LNCaP clone FGC (cell line): ENCODE measurements at regions not wholly inside any gene's neighbourhood (a gene's known extent, or its start where the extent isn't known, plus 50 kb on each side); places are given as distances from the start of the nearest gene placed in this dataset.

Experiments
- DNase-seq: peaks from one replicate; pipeline ENCODE4 v3.0.0-alpha.2; 2011; ENCODE audit warnings: low read depth
- H3K4me3 ChIP-seq: 2 replicates; pipeline ENCODE4 v1.5.1; 2011; ENCODE audit warnings: mild to moderate bottlenecking, low read depth, low read length, control low read depth
- TF ChIP-seq, protein P1 (sequence below): IDR thresholded peaks from 2 replicates; pipeline ENCODE4 v1.5.1; 2012; ENCODE audit warnings: mild to moderate bottlenecking; ENCODE audit not compliant: control insufficient read depth, insufficient read depth; ENCODE audit errors: extremely low read depth

DNA sequence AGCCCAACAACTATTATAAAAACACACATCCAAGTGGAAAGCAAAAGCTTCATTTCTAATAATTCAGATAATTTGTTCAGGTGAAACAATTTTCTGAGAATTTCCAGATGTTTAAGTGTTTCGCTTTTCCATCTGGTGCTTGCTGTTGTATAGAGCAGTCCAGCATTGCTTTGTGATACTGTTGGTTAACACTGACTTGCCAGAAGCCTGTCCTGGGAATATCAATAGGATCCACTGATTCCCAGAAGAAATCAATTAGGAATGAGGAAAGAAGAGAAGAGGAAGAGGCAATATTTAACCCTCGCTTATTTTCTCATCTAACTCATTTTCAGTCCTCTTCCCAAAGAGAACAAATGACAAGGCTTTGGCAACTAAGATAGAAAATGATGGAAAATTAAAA, 94.9 kb upstream of the DDIT4L start:
- TF ChIP-seq, protein P1, sequence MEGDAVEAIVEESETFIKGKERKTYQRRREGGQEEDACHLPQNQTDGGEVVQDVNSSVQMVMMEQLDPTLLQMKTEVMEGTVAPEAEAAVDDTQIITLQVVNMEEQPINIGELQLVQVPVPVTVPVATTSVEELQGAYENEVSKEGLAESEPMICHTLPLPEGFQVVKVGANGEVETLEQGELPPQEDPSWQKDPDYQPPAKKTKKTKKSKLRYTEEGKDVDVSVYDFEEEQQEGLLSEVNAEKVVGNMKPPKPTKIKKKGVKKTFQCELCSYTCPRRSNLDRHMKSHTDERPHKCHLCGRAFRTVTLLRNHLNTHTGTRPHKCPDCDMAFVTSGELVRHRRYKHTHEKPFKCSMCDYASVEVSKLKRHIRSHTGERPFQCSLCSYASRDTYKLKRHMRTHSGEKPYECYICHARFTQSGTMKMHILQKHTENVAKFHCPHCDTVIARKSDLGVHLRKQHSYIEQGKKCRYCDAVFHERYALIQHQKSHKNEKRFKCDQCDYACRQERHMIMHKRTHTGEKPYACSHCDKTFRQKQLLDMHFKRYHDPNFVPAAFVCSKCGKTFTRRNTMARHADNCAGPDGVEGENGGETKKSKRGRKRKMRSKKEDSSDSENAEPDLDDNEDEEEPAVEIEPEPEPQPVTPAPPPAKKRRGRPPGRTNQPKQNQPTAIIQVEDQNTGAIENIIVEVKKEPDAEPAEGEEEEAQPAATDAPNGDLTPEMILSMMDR = no peak
- no peak for DNase-seq
- no peak overlapping the region for H3K4me3 ChIP-seq

DNA sequence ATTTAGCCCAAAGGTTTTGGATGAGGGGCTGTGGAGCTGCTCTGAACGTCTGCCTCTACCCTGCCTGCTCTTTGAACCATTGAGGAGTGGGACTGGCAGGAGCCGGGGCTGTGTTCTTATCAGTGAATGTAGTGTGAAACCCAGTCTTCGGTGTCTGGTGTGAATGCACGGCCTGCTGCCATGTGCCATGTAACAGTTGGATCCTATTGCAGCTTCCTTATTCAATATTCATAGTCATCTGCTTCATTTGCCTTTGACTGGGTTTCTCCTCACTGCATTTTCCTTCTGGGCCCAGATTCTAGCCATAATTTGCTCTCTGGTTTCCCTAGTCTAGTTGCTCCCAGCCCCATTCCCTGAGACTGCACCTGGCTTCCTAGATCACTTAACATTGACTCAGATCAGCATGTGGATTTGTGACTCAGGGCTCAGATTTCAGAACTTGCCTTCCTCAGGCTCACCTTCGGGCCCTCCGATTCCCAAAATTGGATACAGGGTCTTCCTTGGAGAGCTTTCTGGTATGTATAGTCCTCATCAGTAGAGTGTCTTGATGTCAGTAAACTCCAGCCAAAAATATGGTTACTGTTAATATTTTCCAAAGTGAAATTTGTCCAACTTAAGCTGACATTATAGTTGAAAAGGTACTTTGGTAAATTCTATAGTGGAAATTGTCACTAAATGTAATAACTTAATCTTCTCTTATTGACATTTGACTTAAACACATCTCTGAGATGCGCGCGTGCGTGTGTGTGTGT, 94.0 kb upstream of the DDIT4L start:
- H3K4me3 ChIP-seq = no peak overlapping the region
- TF ChIP-seq, protein P1 = no peak
- no peak for DNase-seq

DNA sequence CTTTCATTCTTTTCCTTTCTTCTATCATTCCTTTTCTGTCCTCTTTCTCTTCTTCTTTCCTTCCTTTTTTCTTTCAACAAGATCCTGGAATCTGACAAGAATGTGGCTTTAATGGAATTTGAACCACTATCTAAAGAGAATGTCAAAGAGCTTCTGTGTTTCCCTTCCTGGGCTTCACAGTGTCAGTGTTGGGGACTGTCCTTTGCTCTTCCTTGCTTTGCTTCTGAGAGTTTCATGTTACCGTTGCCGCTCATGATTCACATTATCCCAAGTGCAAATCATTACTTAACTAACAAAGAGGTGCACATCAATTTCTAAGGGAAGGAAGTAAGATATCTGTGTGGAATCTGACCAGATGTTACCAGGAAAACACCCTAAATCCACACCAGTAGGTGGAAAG, 90.5 kb upstream of the DDIT4L start:
- no peak overlapping the region for H3K4me3 ChIP-seq
- TF ChIP-seq, protein P1 = no peak
- DNase-seq = no peak

DNA sequence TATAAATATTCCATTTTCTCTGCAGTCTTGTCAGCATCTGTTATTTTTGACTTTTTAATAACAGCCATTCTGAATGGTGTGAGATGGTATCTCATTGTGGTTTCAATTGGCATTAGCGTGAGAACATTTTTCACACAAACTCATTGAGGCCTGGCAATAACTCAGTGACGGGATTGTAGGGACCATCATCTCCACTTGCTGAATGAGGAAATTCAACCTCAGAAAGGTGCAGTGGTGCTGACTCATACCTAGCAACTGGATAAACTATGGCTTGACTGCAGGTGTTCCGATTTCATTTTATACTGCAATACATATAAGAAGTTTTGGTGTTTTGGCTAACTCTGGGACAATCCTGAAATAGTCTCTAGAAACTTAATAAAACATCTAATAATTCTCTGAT, 88.3 kb upstream of the DDIT4L start:
- TF ChIP-seq, protein P1 = no peak
- no peak overlapping the region for H3K4me3 ChIP-seq
- DNase-seq = no peak

DNA sequence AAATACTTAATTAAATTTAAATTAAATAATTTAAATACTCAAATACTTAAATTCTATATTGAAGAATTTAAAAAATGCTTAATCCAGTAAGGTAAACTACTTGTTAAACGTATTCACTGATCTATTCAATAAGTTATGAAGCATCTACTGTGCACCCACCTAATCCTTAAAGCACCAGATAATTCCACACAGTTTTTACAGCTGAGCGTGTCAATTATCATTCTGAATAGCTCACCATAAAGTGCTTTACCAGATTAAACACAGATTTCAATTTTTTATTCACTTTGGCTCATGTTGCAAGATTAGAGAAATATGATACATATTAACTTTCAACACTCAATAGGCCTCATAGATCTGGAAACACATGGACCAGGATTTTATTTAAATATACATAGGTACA, 79.2 kb upstream of the DDIT4L start:
- no peak overlapping the region for H3K4me3 ChIP-seq
- no peak for DNase-seq
- TF ChIP-seq, protein P1 = no peak

DNA sequence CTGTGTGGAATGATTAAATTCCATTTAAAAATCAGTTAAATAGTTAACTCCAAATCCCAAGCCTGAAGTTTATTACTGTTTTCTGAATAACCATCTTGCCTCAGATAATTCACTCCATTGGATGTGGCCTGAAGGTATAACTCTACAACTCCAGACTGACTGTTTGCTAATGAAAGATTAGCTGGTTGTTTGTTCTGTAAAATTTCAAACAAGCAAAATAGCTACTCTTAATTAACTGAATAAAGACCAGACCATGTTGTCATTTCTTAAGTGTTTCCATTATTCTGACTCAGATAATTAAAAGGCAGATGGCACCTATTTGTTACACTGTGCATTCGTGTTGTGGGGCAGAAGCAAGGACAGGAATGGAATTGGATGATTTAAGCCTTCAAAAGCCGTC, 78.5 kb upstream of the DDIT4L start:
- TF ChIP-seq, protein P1 = no peak
- H3K4me3 ChIP-seq = no peak overlapping the region
- DNase-seq = no peak

DNA sequence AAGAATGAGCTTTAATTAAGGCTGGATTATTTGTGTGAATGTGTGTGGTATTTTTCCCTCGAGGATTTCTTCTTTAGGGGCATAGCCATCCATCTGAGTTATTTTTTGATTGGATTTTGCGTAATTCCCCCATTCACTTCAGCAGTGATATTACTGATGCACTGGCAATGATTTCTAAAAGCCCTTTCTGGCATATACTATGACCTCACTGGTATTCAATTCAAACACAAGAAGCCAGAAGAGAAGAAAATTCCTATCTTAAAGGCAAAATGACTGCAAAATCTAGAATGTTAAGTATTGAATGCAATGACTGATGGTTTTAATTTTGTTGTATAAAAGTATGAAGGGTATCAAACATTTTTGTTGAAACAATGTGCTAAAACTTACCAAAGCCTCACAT, 71.1 kb upstream of the DDIT4L start:
- no peak for DNase-seq
- TF ChIP-seq, protein P1 = no peak
- H3K4me3 ChIP-seq = no peak overlapping the region
